ENCODE measurements at regions not wholly inside any gene's neighbourhood (a gene's known extent, or its start where the extent isn't known, plus 50 kb on each side); places are given as distances from the start of the nearest gene placed in this dataset.
A peak's percentile ranks its signal among the peaks of the same experiment; 100 is the strongest.

DNA sequence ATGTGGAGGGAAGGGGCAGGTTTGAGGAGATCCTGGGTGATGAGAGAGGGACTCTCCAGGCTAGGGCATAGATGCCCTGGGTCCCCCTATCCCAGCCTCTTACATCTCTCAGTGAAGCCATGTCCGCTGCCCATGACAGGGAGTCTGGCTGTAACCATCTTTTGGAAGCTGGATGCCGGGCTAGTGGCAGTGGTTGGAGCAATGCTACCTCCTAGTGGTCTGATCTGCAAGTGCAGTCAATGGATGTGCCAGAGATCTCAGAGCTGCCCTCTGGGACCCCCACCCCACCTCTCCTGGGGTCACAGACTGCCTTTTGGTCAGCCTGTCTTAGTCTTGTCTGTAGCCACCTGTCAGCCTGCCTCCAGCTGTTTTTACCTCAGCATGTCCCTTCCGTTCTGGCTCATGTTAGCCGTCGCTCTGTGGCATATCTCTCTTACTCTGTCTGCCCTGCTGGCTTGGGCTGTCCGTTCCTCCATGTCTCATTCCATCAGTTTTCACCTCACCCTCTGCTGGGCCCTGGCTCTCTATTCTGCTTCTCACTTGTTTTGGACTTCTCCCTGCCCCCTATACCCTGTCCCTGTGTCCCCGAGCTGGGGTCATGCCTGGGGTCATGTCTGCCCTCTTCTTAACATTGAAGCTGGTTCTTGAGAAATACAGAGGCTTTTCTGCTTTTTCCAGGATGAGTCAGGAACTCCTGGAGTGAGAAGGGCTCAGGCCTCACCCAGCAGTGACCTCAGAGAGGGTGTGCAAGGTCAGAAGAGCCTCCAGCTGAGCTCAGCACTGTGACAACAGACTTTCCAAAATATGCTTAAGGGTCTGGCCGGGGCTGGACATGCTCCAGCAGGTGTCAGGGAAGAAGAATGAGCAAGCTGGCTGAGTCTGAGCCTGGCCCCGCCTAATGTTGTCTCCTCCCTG is 52.0 kb upstream of the THY1 start:
- Histone ChIP-seq H3K36me3 (ENCODE audit: control insufficient read depth, insufficient read depth, low read length) (no peaks in the 10 kb centered on the region), H3K4me1 (ENCODE audit: control insufficient read depth, extremely low read depth, insufficient read depth, low read length) (peaks cover 23% of the 10 kb centered on the region), H3K4me2 (ENCODE audit: extremely low read depth, insufficient read depth, low read length) (peak overlapping the region; percentile 75), H2AFZ (ENCODE audit: low read length) (peak overlapping the region; percentile 43), H3K9me3 (ENCODE audit: control insufficient read depth, insufficient read depth, low read depth, low read length) (no peaks in the 10 kb centered on the region), H3K9ac (ENCODE audit: insufficient read depth, low read length) (peak overlapping the region; percentile 25), H3K27ac (ENCODE audit: insufficient read depth, low read length) (peak overlapping the region; percentile 75), H3K79me2 (ENCODE audit: control insufficient read depth, insufficient read depth, low read length) (no peaks in the 10 kb centered on the region), H4K20me1 (ENCODE audit: control insufficient read depth, extremely low read depth, insufficient read depth, low read length) (no peaks in the 10 kb centered on the region), H3K27me3 (ENCODE audit: control insufficient read depth, insufficient read depth, low read length) (peaks cover 4% of the 10 kb centered on the region), H3K4me3 (replicated peaks in 1 of 4; ENCODE audit: control extremely low read depth in 1 of 4, insufficient read depth in 1 of 4, low read depth in 3 of 4, low read length in 4 of 4) (peak overlapping the region in 1 of 4 experiments; percentile 4)
- peak; percentile 82 to 97 for DNase-seq (ENCODE audit: low read depth in 2 of 2)
- TF ChIP-seq EZH2 (IDR thresholded peaks at IDR 0.05; ENCODE audit: low read length, missing control alignments) (no peak), CTCF (conservative IDR thresholded peaks at IDR 0.05 in 1 of 2, IDR thresholded peaks at IDR 0.05 in 1 of 2; ENCODE audit: low read depth in 1 of 2, low read length in 2 of 2) (peak; percentile 98 to 99)

DNA sequence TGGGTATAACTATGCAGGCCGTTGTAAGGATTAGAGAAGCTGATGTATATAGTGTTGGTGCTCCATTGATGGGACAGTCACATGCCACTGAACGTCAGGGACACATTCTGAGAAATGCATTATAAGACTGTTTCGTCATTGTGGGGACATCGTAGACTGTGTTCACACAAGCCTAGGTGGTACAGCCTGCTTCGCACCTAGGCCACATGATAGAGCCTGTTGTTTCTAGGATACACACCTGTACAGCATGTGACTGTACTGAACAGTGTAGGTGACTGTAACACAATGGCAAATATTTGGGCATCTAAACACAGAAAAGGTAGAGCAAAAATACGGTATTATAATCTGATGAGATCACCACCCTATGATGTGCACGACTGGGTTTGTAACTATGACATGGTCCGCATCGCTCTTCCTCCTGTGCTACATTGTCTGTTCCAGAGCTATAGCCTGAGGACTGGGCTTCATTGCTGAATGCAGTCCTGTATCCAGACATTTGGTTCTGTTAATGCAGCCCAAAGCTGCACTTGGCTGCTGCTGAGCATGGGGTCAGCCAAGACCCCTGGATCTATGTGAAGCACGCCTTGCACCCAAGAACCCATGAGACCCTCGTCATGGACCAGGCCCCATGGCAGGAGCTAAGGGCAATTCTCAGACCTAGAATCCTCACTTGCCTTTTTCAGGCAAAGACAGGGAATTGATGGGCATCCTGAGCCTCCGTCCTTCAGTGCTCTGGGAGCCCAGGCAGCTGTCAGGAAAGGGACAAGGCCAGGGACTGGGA is 51.1 kb upstream of the THY1 start:
- H3K4me1 ChIP-seq (ENCODE audit: control insufficient read depth, extremely low read depth, insufficient read depth, low read length) = peaks cover 24% of the 10 kb centered on the region
- DNase-seq (ENCODE audit: low read depth in 2 of 2) = no peak
- H3K27ac ChIP-seq (ENCODE audit: insufficient read depth, low read length) = no peak overlapping the region
- peaks cover 4% of the 10 kb centered on the region for H3K27me3 ChIP-seq (ENCODE audit: control insufficient read depth, insufficient read depth, low read length)
- TF ChIP-seq EZH2 (IDR thresholded peaks at IDR 0.05; ENCODE audit: low read length, missing control alignments) = no peak
- no peak for TF ChIP-seq CTCF (conservative IDR thresholded peaks at IDR 0.05 in 1 of 2, IDR thresholded peaks at IDR 0.05 in 1 of 2; ENCODE audit: low read depth in 1 of 2, low read length in 2 of 2)
- H3K79me2 ChIP-seq (ENCODE audit: control insufficient read depth, insufficient read depth, low read length) = no peaks in the 10 kb centered on the region
- peak overlapping the region; percentile 43 for H2AFZ ChIP-seq (ENCODE audit: low read length)
- H3K4me2 ChIP-seq (ENCODE audit: extremely low read depth, insufficient read depth, low read length) = no peak overlapping the region
- no peaks in the 10 kb centered on the region for H3K9me3 ChIP-seq (ENCODE audit: control insufficient read depth, insufficient read depth, low read depth, low read length)
- no peaks in the 10 kb centered on the region for H4K20me1 ChIP-seq (ENCODE audit: control insufficient read depth, extremely low read depth, insufficient read depth, low read length)
- H3K9ac ChIP-seq (ENCODE audit: insufficient read depth, low read length) = no peak overlapping the region
- no peaks in the 10 kb centered on the region for H3K36me3 ChIP-seq (ENCODE audit: control insufficient read depth, insufficient read depth, low read length)
- no peak overlapping the region for H3K4me3 ChIP-seq (replicated peaks in 1 of 4; ENCODE audit: control extremely low read depth in 1 of 4, insufficient read depth in 1 of 4, low read depth in 3 of 4, low read length in 4 of 4)

DNA sequence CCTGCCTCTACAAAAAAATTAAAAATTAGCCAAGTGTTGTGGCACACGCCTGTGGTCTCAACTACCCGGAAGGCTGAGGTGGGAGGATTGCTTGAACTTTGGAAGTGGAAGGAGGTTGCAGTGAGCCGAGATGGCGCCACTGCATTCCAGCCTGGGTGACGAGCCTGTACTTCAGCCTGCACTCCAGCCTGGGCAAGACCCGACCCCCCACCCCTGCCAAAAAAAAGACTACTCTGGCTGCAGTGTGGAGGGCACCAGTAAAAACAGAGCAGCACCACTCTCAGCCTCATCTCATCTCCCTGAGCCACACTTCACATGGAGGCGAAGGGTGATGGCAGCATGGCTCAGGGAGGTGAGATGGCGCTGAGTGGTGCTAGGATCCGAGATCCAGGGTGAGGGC is 50.3 kb upstream of the THY1 start:
- DNase-seq (ENCODE audit: low read depth in 2 of 2) = no peak
- Histone ChIP-seq H3K79me2 (ENCODE audit: control insufficient read depth, insufficient read depth, low read length) (no peaks in the 10 kb centered on the region), H3K9me3 (ENCODE audit: control insufficient read depth, insufficient read depth, low read depth, low read length) (no peaks in the 10 kb centered on the region), H2AFZ (ENCODE audit: low read length) (no peak overlapping the region), H3K9ac (ENCODE audit: insufficient read depth, low read length) (no peak overlapping the region), H3K27me3 (ENCODE audit: control insufficient read depth, insufficient read depth, low read length) (peaks cover 4% of the 10 kb centered on the region), H3K27ac (ENCODE audit: insufficient read depth, low read length) (no peak overlapping the region), H3K4me1 (ENCODE audit: control insufficient read depth, extremely low read depth, insufficient read depth, low read length) (peaks cover 24% of the 10 kb centered on the region), H3K4me2 (ENCODE audit: extremely low read depth, insufficient read depth, low read length) (no peak overlapping the region), H4K20me1 (ENCODE audit: control insufficient read depth, extremely low read depth, insufficient read depth, low read length) (no peaks in the 10 kb centered on the region), H3K4me3 (replicated peaks in 1 of 4; ENCODE audit: control extremely low read depth in 1 of 4, insufficient read depth in 1 of 4, low read depth in 3 of 4, low read length in 4 of 4) (no peak overlapping the region), H3K36me3 (ENCODE audit: control insufficient read depth, insufficient read depth, low read length) (no peaks in the 10 kb centered on the region)
- TF ChIP-seq EZH2 (IDR thresholded peaks at IDR 0.05; ENCODE audit: low read length, missing control alignments) = no peak
- TF ChIP-seq CTCF (conservative IDR thresholded peaks at IDR 0.05 in 1 of 2, IDR thresholded peaks at IDR 0.05 in 1 of 2; ENCODE audit: low read depth in 1 of 2, low read length in 2 of 2) = no peak

Data from fibroblast of lung (primary cell).